Liver (tissue), 3 donors: ENCODE measurements at regions not wholly inside any gene's neighbourhood (a gene's known extent, or its start where the extent isn't known, plus 50 kb on each side); places are given as distances from the start of the nearest gene placed in this dataset.

Experiments used
- RAD21 ChIP-seq, 2 donors: IDR thresholded peaks; 2 replicates each; pipeline ENCODE4 v1.6.1; 2016; ENCODE audit warnings: antibody characterized with exemption in 2 of 2, mild to moderate bottlenecking in 2 of 2
- YY1 ChIP-seq: IDR thresholded peaks from 2 replicates; pipeline ENCODE4 v1.6.1; 2016; ENCODE audit warnings: antibody characterized with exemption, mild to moderate bottlenecking
- TF ChIP-seq, protein P1 (sequence below): fragments of 150-350 bp; IDR thresholded peaks from 2 replicates; pipeline ENCODE4 v1.5.1; 2017; ENCODE audit warnings: improper control_type of control experiment, low read depth, low read length; ENCODE audit not compliant: missing input control
- TF ChIP-seq, protein P2 (sequence below): IDR thresholded peaks from 2 replicates; pipeline ENCODE4 v1.6.1; 2016; ENCODE audit warnings: antibody characterized with exemption
- TF ChIP-seq, protein P3 (sequence below): IDR thresholded peaks from 2 replicates; pipeline ENCODE4 v1.6.1; 2016; ENCODE audit warnings: antibody characterized with exemption
- donor health status: healthy.
- donor health status: healthy.

DNA sequence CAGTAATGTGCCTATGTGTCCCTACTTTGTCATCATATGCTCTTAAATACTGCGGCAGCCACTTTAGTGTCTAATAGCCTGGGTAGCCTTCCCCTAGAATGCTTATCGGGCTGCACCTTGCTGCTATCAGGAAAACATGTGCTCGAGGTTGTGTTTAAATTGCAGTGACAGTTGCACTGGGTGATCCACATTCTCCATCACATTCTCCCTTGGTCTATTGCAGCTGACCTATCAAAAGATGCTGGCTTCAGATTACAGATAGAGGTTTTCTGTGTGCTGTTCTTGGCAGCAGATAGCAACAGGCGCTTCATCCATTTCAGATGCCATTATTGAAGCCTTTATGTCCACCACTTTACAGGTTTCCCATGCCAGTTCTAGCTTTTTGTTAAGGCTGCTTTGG is 130.1 kb upstream of the MDFIC start:
- no peak for TF ChIP-seq RAD21 (IDR thresholded peaks at IDR 0.05)
- TF ChIP-seq, protein P1, sequence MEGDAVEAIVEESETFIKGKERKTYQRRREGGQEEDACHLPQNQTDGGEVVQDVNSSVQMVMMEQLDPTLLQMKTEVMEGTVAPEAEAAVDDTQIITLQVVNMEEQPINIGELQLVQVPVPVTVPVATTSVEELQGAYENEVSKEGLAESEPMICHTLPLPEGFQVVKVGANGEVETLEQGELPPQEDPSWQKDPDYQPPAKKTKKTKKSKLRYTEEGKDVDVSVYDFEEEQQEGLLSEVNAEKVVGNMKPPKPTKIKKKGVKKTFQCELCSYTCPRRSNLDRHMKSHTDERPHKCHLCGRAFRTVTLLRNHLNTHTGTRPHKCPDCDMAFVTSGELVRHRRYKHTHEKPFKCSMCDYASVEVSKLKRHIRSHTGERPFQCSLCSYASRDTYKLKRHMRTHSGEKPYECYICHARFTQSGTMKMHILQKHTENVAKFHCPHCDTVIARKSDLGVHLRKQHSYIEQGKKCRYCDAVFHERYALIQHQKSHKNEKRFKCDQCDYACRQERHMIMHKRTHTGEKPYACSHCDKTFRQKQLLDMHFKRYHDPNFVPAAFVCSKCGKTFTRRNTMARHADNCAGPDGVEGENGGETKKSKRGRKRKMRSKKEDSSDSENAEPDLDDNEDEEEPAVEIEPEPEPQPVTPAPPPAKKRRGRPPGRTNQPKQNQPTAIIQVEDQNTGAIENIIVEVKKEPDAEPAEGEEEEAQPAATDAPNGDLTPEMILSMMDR: no peak
- TF ChIP-seq, protein P2, sequence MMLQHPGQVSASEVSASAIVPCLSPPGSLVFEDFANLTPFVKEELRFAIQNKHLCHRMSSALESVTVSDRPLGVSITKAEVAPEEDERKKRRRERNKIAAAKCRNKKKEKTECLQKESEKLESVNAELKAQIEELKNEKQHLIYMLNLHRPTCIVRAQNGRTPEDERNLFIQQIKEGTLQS: no peak
- TF ChIP-seq, protein P3, sequence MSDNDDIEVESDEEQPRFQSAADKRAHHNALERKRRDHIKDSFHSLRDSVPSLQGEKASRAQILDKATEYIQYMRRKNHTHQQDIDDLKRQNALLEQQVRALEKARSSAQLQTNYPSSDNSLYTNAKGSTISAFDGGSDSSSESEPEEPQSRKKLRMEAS: no peak
- TF ChIP-seq YY1: no peak
